Natural killer cell (primary cell): ENCODE measurements at regions not wholly inside any gene's neighbourhood (a gene's known extent, or its start where the extent isn't known, plus 50 kb on each side); places are given as distances from the start of the nearest gene placed in this dataset.

Experiments
- ATAC-seq, 3 donors: fragments of 150-1000 bp in 2 of 3; fragments of 200-7000 bp in 1 of 3; cut with Tn5 transposase; 1 replicate in 1 of 3; 2 replicates in 2 of 3; pipeline ENCODE4 v1.10.0; 2021; ENCODE audit warnings: mild to moderate bottlenecking in 2 of 3, moderate library complexity in 2 of 3
- DNase-seq, 2 donors: peaks; one replicate each; pipeline versions ENCODE4 v3.0.0 to v3.0.0-alpha.2; 2013 to 2021; ENCODE audit warnings: mixed read lengths in 1 of 2
- H3K27ac ChIP-seq: one replicate; pipeline ENCODE4 v1.5.1; 2013; ENCODE audit warnings: mild to moderate bottlenecking, low read length
- H3K27me3 ChIP-seq: one replicate; pipeline ENCODE4 v1.6.1; 2013; ENCODE audit warnings: low read length; ENCODE audit not compliant: control insufficient read depth, insufficient read depth
- H3K36me3 ChIP-seq: one replicate; pipeline ENCODE4 v1.6.1; 2013; ENCODE audit warnings: low read length; ENCODE audit not compliant: control insufficient read depth, insufficient read depth
- H3K4me1 ChIP-seq: one replicate; pipeline ENCODE4 v1.6.1; 2013; ENCODE audit warnings: low read length; ENCODE audit not compliant: control insufficient read depth, insufficient read depth
- H3K4me3 ChIP-seq: one replicate; pipeline ENCODE4 v1.5.1; 2013; ENCODE audit warnings: low read length
- H3K9me3 ChIP-seq: one replicate; pipeline ENCODE4 v1.6.1; 2013; ENCODE audit warnings: low read length; ENCODE audit not compliant: control insufficient read depth, insufficient read depth
- H3K27ac Mint-ChIP-seq, 2 donors: one replicate each; pipeline ENCODE4 v1.8.0; 2022; ENCODE audit warnings: mild to moderate bottlenecking in 2 of 2, mixed read lengths in 2 of 2, moderate library complexity in 1 of 2
- H3K27me3 Mint-ChIP-seq, 2 donors: one replicate each; pipeline ENCODE4 v1.8.0; 2022; ENCODE audit warnings: low read depth in 2 of 2, mixed read lengths in 2 of 2
- H3K36me3 Mint-ChIP-seq: one replicate; pipeline ENCODE4 v1.8.0; 2022; ENCODE audit warnings: mixed read lengths
- H3K4me1 Mint-ChIP-seq, 2 donors: one replicate each; pipeline ENCODE4 v1.8.0; 2022; ENCODE audit warnings: mixed read lengths in 2 of 2
- H3K4me3 Mint-ChIP-seq: one replicate; pipeline ENCODE4 v1.8.0; 2022; ENCODE audit warnings: mild to moderate bottlenecking, moderate library complexity, mixed read lengths
- H3K9me3 Mint-ChIP-seq, 2 donors: one replicate each; pipeline ENCODE4 v1.8.0; 2022; ENCODE audit warnings: mixed read lengths in 2 of 2
- CTCF ChIP-seq: fragments of 200-600 bp; IDR thresholded peaks from one replicate; pipeline ENCODE4 v1.8.0; 2022; ENCODE audit warnings: antibody characterized with exemption
- WGBS: methylation state at CpG from one replicate; pipeline ENCODE4 v1.1.7; 2013; ENCODE audit warnings: missing lambda C conversion rate; ENCODE audit not compliant: insufficient coverage; 5-methylcytosine and 5-hydroxymethylcytosine counted together
- intact Hi-C: fragments of 100-400 bp; cut with micrococcal nuclease; formaldehyde crosslinking; loops from one replicate; pipeline ENCODE4 v1.14.2; 2022

GRCh38 chr6:93745306-93745705 lies 325.9 kb upstream of the EPHA7 start:
- Histone ChIP-seq H3K27ac (no peak overlapping the region), H3K4me3 (no peak overlapping the region), H3K27me3 (no peaks in the 10 kb centered on the region), H3K4me1 (no peaks in the 10 kb centered on the region), H3K36me3 (no peaks in the 10 kb centered on the region), H3K9me3 (no peaks in the 10 kb centered on the region)
- no peak for ATAC-seq
- no peak overlapping the region for H3K27ac Mint-ChIP-seq
- no peaks in the 10 kb centered on the region for H3K4me1 Mint-ChIP-seq
- H3K36me3 Mint-ChIP-seq, result no peaks in the 10 kb centered on the region
- H3K27me3 Mint-ChIP-seq, result no peaks in the 10 kb centered on the region
- DNase-seq, result no peak
- intact Hi-C loops, result no loop called here
- WGBS, result no CpG with 5 or more reads among the region's 2 CpGs
- H3K9me3 Mint-ChIP-seq, result peaks cover 11 to 14% of the 10 kb centered on the region in 2 donors
- TF ChIP-seq CTCF, result no peak
- H3K4me3 Mint-ChIP-seq, result no peak overlapping the region

GRCh38 chr6:93735099-93735498 lies 315.7 kb upstream of the EPHA7 start:
- H3K9me3 Mint-ChIP-seq, result peaks cover 9 to 13% of the 10 kb centered on the region in 2 donors
- no peak overlapping the region for H3K4me3 Mint-ChIP-seq
- Histone ChIP-seq H3K36me3 (no peaks in the 10 kb centered on the region), H3K4me1 (no peaks in the 10 kb centered on the region), H3K9me3 (no peaks in the 10 kb centered on the region), H3K4me3 (no peak overlapping the region), H3K27ac (no peak overlapping the region), H3K27me3 (no peaks in the 10 kb centered on the region)
- no peaks in the 10 kb centered on the region for H3K36me3 Mint-ChIP-seq
- WGBS, result 94% methylated on average over 1 of the region's 3 CpGs
- intact Hi-C loops, result no loop called here
- ATAC-seq (no peak), DNase-seq (no peak)
- H3K4me1 Mint-ChIP-seq, result no peaks in the 10 kb centered on the region
- no peaks in the 10 kb centered on the region for H3K27me3 Mint-ChIP-seq
- no peak overlapping the region for H3K27ac Mint-ChIP-seq
- no peak for TF ChIP-seq CTCF

- peaks cover 11 to 13% of the 10 kb centered on the region in 2 donors for H3K9me3 Mint-ChIP-seq
- intact Hi-C loops, result no loop called here
- no peaks in the 10 kb centered on the region for H3K27me3 Mint-ChIP-seq
- no peak overlapping the region for H3K4me3 ChIP-seq
- DNase-seq, result no peak
- no peaks in the 10 kb centered on the region for H3K27me3 ChIP-seq
- H3K9me3 ChIP-seq, result no peaks in the 10 kb centered on the region
- H3K27ac Mint-ChIP-seq, result no peak overlapping the region
- H3K4me1 Mint-ChIP-seq, result no peaks in the 10 kb centered on the region
- no peaks in the 10 kb centered on the region for H3K4me1 ChIP-seq
- H3K36me3 ChIP-seq, result no peaks in the 10 kb centered on the region
- no peak overlapping the region for H3K27ac ChIP-seq
- no peak for ATAC-seq
- H3K4me3 Mint-ChIP-seq, result no peak overlapping the region
- H3K36me3 Mint-ChIP-seq, result peaks cover 6% of the 10 kb centered on the region
- WGBS, result no CpG with 5 or more reads among the region's 1 CpG
- TF ChIP-seq CTCF, result no peak
These were observed 311.9 kb upstream of the EPHA7 start for GRCh38 chr6:93731306-93731705.

- ATAC-seq (no peak), DNase-seq (no peak)
- WGBS, result 62% methylated on average over 2 of the region's 2 CpGs
- intact Hi-C loops, result no loop called here
- no peaks in the 10 kb centered on the region for H3K36me3 ChIP-seq
- H3K9me3 ChIP-seq, result no peaks in the 10 kb centered on the region
- no peak overlapping the region for H3K27ac ChIP-seq
- peaks cover 9 to 13% of the 10 kb centered on the region in 2 donors for H3K9me3 Mint-ChIP-seq
- H3K4me3 ChIP-seq, result no peak overlapping the region
- no peaks in the 10 kb centered on the region for H3K4me1 ChIP-seq
- no peaks in the 10 kb centered on the region for H3K27me3 Mint-ChIP-seq
- no peak overlapping the region for H3K4me3 Mint-ChIP-seq
- no peaks in the 10 kb centered on the region for H3K27me3 ChIP-seq
- H3K4me1 Mint-ChIP-seq, result no peaks in the 10 kb centered on the region
- no peak overlapping the region for H3K27ac Mint-ChIP-seq
- peaks cover 6% of the 10 kb centered on the region for H3K36me3 Mint-ChIP-seq
- no peak for TF ChIP-seq CTCF
These were observed 308.8 kb upstream of the EPHA7 start for GRCh38 chr6:93728150-93728549.
